ENCODE measurements at regions not wholly inside any gene's neighbourhood (a gene's known extent, or its start where the extent isn't known, plus 50 kb on each side); places are given as distances from the start of the nearest gene placed in this dataset.

DNA sequence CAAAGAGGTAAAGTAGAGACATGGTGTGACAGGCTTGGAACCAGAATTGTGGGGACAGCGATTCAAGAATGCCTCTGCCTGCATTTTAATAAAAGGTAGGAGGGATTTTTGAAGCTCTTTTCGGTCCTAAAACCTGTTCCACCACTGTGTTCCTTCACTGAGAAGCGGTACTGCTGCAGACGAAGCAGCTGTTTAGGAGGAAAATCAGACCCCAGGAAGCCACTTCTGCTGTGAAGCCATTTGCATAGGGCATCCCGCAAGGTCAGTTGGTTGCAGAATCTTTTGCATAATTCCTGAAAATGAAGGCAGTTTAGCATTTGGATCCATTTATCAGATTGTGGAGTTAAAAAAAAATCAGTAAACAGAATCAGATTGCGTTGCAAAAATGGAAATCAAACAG, 183.3 kb upstream of the PRKCQ start:
- H3K4me1 ChIP-seq (ENCODE audit: control insufficient read depth in 3 of 3, insufficient read depth in 3 of 3, low read length in 3 of 3): peaks cover 3 to 6% (median 3%) of the 10 kb centered on the region in 3 donors
- H3K9me3 ChIP-seq (ENCODE audit: control insufficient read depth in 3 of 3, low read length in 3 of 3): no peaks in the 10 kb centered on the region
- H3K27ac ChIP-seq (ENCODE audit: low read depth, low read length): no peak overlapping the region
- no peak overlapping the region for H3K9ac ChIP-seq (ENCODE audit: low read depth in 1 of 3, low read length in 3 of 3)
- H3K4me3 ChIP-seq (ENCODE audit: low read length in 3 of 3): no peak overlapping the region
- H3K27me3 ChIP-seq (ENCODE audit: control insufficient read depth in 3 of 3, insufficient read depth in 3 of 3, low read length in 3 of 3): peaks cover 0 to 3% (median 0%) of the 10 kb centered on the region in 3 donors
- peaks cover 0 to 3% (median 0%) of the 10 kb centered on the region in 3 donors for H3K36me3 ChIP-seq (ENCODE audit: control insufficient read depth in 3 of 3, insufficient read depth in 3 of 3, low read length in 3 of 3)

DNA sequence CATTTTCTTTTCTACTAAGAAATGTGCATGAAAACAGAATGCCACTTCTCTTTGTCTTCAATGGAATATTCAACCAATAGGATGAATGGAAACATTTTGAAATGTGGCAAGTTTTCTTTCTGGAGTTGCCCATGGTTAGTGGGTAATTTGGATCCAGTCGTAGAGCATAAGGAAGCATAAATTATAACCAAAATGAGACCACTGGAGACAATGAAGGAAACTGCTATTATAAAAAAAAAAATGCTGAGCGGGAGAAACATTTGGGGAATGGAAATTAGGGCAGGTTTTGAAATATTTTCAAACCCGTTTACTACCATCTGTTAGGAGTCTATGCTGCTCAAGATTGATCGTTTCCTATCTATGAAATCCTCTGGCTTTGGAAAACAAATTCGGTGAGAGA, 182.9 kb upstream of the PRKCQ start:
- Histone ChIP-seq H3K4me1 (ENCODE audit: control insufficient read depth in 3 of 3, insufficient read depth in 3 of 3, low read length in 3 of 3) (peaks cover 3 to 6% (median 3%) of the 10 kb centered on the region in 3 donors), H3K9ac (ENCODE audit: low read depth in 1 of 3, low read length in 3 of 3) (no peak overlapping the region), H3K27ac (ENCODE audit: low read depth, low read length) (no peak overlapping the region), H3K4me3 (ENCODE audit: low read length in 3 of 3) (no peak overlapping the region), H3K27me3 (ENCODE audit: control insufficient read depth in 3 of 3, insufficient read depth in 3 of 3, low read length in 3 of 3) (peaks cover 0 to 3% (median 0%) of the 10 kb centered on the region in 3 donors), H3K9me3 (ENCODE audit: control insufficient read depth in 3 of 3, low read length in 3 of 3) (no peaks in the 10 kb centered on the region), H3K36me3 (ENCODE audit: control insufficient read depth in 3 of 3, insufficient read depth in 3 of 3, low read length in 3 of 3) (peaks cover 0 to 3% (median 0%) of the 10 kb centered on the region in 3 donors)

DNA sequence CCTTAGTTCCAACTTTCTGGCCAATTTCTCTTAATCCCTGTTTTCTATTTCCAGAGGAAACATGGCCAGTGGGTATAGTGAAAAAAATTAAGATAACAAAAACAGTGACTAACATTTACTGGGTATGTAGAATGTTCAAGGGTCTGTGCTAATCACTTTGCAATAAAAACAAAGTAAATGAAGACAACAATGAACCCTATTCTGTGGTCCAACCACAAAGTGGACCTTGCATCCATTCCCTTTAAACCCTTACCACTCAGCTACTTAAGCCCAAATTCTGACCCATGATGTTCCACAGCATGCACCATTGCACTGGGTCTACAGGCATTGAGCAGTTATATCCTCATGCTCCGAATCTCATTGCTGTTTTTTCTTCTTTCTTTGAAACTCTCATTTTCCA, 179.9 kb upstream of the PRKCQ start:
- Histone ChIP-seq H3K27me3 (ENCODE audit: control insufficient read depth in 3 of 3, insufficient read depth in 3 of 3, low read length in 3 of 3) (peaks cover 0 to 3% (median 0%) of the 10 kb centered on the region in 3 donors), H3K9me3 (ENCODE audit: control insufficient read depth in 3 of 3, low read length in 3 of 3) (no peaks in the 10 kb centered on the region), H3K9ac (ENCODE audit: low read depth in 1 of 3, low read length in 3 of 3) (no peak overlapping the region), H3K27ac (ENCODE audit: low read depth, low read length) (no peak overlapping the region), H3K4me3 (ENCODE audit: low read length in 3 of 3) (no peak overlapping the region), H3K36me3 (ENCODE audit: control insufficient read depth in 3 of 3, insufficient read depth in 3 of 3, low read length in 3 of 3) (peaks cover 0 to 3% (median 0%) of the 10 kb centered on the region in 3 donors), H3K4me1 (ENCODE audit: control insufficient read depth in 3 of 3, insufficient read depth in 3 of 3, low read length in 3 of 3) (peaks cover 0 to under 1% (median 0%) of the 10 kb centered on the region in 3 donors)

DNA sequence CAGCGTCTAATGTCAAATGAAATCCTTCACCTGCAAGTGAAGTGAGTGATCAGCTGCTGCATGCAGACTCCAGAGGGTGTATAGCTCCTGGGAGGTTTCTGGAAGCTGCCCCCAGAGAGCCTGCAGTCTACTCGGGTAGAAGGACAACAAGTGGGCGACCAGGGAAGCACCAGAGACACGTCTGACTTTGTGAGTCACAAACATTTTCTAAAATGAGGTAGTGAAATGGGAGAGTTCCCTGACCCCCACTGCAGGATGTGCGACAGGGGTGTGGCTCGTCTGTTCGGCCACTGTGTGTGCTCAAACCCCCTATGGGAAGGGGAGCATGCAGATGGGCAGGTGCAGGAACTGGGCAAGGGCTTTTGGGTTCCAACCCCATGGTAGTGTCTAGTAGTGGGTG, 177.1 kb upstream of the PRKCQ start:
- Histone ChIP-seq H3K36me3 (ENCODE audit: control insufficient read depth in 3 of 3, insufficient read depth in 3 of 3, low read length in 3 of 3) (peaks cover 0 to 3% (median 0%) of the 10 kb centered on the region in 3 donors), H3K4me3 (ENCODE audit: low read length in 3 of 3) (no peak overlapping the region), H3K9ac (ENCODE audit: low read depth in 1 of 3, low read length in 3 of 3) (no peak overlapping the region), H3K27me3 (ENCODE audit: control insufficient read depth in 3 of 3, insufficient read depth in 3 of 3, low read length in 3 of 3) (no peaks in the 10 kb centered on the region), H3K4me1 (ENCODE audit: control insufficient read depth in 3 of 3, insufficient read depth in 3 of 3, low read length in 3 of 3) (peaks cover 8 to 16% (median 16%) of the 10 kb centered on the region in 3 donors), H3K27ac (ENCODE audit: low read depth, low read length) (no peak overlapping the region), H3K9me3 (ENCODE audit: control insufficient read depth in 3 of 3, low read length in 3 of 3) (no peaks in the 10 kb centered on the region)

DNA sequence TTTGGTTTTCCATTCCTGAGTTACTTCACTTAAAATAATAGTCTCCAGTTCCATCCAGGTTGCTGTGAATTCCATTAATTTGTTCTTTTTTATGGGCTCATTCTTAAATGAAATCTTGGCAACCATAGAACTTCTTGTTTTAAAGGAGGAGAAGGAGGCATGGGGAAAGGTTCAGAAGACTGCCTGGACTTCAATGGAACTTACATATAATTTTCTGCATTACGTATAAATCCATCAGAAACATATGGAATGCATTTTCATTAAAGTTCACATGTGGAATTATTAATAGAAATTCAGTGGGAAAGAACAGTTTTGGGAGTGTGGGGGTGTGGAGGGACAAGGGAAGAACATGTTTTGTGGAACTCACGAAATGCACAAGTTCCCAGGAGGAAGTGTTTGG, 176.6 kb upstream of the PRKCQ start:
- no peaks in the 10 kb centered on the region for H3K9me3 ChIP-seq (ENCODE audit: control insufficient read depth in 3 of 3, low read length in 3 of 3)
- peaks cover 0 to 3% (median 0%) of the 10 kb centered on the region in 3 donors for H3K36me3 ChIP-seq (ENCODE audit: control insufficient read depth in 3 of 3, insufficient read depth in 3 of 3, low read length in 3 of 3)
- H3K9ac ChIP-seq (ENCODE audit: low read depth in 1 of 3, low read length in 3 of 3): no peak overlapping the region
- H3K4me3 ChIP-seq (ENCODE audit: low read length in 3 of 3): no peak overlapping the region
- no peak overlapping the region for H3K27ac ChIP-seq (ENCODE audit: low read depth, low read length)
- H3K27me3 ChIP-seq (ENCODE audit: control insufficient read depth in 3 of 3, insufficient read depth in 3 of 3, low read length in 3 of 3): no peaks in the 10 kb centered on the region
- peaks cover 8 to 16% (median 16%) of the 10 kb centered on the region in 3 donors for H3K4me1 ChIP-seq (ENCODE audit: control insufficient read depth in 3 of 3, insufficient read depth in 3 of 3, low read length in 3 of 3)

DNA sequence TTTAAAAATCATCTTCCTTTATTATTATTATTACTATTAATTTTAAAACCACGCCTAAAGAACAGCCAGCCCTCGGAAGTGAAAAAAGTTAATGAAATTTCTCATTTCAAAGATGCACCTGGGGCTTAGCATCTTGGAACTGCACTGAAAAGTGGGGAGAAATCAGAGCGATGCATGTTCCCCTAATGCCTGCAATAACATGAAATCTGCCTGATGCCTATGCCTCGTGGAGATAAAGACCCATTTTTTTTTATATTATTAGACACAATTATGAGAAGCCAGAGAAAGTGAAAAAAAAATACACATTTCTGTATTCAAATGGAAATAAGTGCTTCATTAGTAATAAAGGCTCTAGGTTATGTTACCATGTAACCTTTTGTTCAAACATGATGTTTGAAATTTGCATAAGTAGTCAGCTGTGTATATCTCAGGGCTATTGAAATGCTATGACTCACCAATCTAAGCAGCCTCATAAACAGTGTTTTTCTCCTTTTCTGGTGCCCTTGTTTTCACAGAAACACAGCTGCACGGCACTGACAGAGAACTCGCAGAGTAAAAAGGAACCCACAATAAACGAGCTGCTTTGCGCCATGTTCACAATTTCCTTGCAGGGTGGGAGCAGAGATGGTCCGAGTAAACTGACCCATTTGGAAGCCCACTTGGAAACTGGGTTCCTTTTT, 175.8 kb upstream of the PRKCQ start:
- Histone ChIP-seq H3K9me3 (ENCODE audit: control insufficient read depth in 3 of 3, low read length in 3 of 3) (no peaks in the 10 kb centered on the region), H3K36me3 (ENCODE audit: control insufficient read depth in 3 of 3, insufficient read depth in 3 of 3, low read length in 3 of 3) (peaks cover 0 to 1% (median 0%) of the 10 kb centered on the region in 3 donors), H3K4me1 (ENCODE audit: control insufficient read depth in 3 of 3, insufficient read depth in 3 of 3, low read length in 3 of 3) (peaks cover 8 to 16% (median 16%) of the 10 kb centered on the region in 3 donors), H3K27ac (ENCODE audit: low read depth, low read length) (no peak overlapping the region), H3K4me3 (ENCODE audit: low read length in 3 of 3) (no peak overlapping the region), H3K9ac (ENCODE audit: low read depth in 1 of 3, low read length in 3 of 3) (no peak overlapping the region), H3K27me3 (ENCODE audit: control insufficient read depth in 3 of 3, insufficient read depth in 3 of 3, low read length in 3 of 3) (no peaks in the 10 kb centered on the region)

DNA sequence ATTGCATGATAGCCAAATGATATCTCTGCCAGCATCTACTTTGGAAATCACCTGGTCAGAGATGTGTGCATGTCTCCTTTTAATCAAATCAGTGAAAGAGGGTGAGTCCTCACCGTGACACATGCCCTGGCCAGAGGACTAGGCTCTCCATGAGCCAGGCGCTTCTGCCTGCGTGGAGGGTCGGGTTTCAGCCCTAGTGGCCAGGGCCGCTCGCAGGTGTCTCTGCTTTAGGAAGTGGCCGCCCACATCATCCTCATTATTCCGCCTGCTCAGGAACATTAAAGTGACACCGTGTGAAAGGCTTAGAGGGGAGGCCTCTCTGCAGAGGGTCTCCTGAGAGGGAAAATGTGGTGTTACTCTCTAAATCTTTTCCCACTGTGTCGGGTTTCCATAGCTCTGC, 173.6 kb upstream of the PRKCQ start:
- Histone ChIP-seq H3K36me3 (ENCODE audit: control insufficient read depth in 3 of 3, insufficient read depth in 3 of 3, low read length in 3 of 3) (no peaks in the 10 kb centered on the region), H3K9me3 (ENCODE audit: control insufficient read depth in 3 of 3, low read length in 3 of 3) (no peaks in the 10 kb centered on the region), H3K27ac (ENCODE audit: low read depth, low read length) (no peak overlapping the region), H3K9ac (ENCODE audit: low read depth in 1 of 3, low read length in 3 of 3) (peak overlapping the region in 1 of 3 donors; percentile 18), H3K4me3 (ENCODE audit: low read length in 3 of 3) (no peak overlapping the region), H3K4me1 (ENCODE audit: control insufficient read depth in 3 of 3, insufficient read depth in 3 of 3, low read length in 3 of 3) (peaks cover 14 to 30% (median 28%) of the 10 kb centered on the region in 3 donors), H3K27me3 (ENCODE audit: control insufficient read depth in 3 of 3, insufficient read depth in 3 of 3, low read length in 3 of 3) (no peaks in the 10 kb centered on the region)

DNA sequence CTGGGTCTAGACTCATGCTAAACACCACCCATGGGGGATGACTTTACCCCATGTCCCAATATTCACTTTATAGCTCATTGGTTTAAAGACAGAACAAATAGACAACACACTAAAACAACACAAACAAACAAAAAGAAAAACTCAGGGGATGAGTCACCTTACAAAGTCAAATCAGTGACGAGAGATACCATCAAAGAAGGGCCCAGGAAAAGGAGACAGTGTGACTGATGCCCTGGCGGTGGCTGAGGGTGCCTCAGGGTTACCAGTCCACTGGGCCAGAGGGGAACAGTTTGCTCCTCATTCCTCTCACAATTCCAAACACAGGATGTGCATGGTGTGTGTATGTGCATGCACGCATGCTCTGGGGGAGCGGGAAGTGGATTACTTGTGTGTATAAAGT, 171.3 kb upstream of the PRKCQ start:
- H3K4me1 ChIP-seq (ENCODE audit: control insufficient read depth in 3 of 3, insufficient read depth in 3 of 3, low read length in 3 of 3): peaks cover 16 to 32% (median 29%) of the 10 kb centered on the region in 3 donors
- H3K9me3 ChIP-seq (ENCODE audit: control insufficient read depth in 3 of 3, low read length in 3 of 3): no peaks in the 10 kb centered on the region
- H3K36me3 ChIP-seq (ENCODE audit: control insufficient read depth in 3 of 3, insufficient read depth in 3 of 3, low read length in 3 of 3): no peaks in the 10 kb centered on the region
- H3K27me3 ChIP-seq (ENCODE audit: control insufficient read depth in 3 of 3, insufficient read depth in 3 of 3, low read length in 3 of 3): no peaks in the 10 kb centered on the region
- H3K27ac ChIP-seq (ENCODE audit: low read depth, low read length): no peak overlapping the region
- H3K9ac ChIP-seq (ENCODE audit: low read depth in 1 of 3, low read length in 3 of 3): no peak overlapping the region
- no peak overlapping the region for H3K4me3 ChIP-seq (ENCODE audit: low read length in 3 of 3)

DNA sequence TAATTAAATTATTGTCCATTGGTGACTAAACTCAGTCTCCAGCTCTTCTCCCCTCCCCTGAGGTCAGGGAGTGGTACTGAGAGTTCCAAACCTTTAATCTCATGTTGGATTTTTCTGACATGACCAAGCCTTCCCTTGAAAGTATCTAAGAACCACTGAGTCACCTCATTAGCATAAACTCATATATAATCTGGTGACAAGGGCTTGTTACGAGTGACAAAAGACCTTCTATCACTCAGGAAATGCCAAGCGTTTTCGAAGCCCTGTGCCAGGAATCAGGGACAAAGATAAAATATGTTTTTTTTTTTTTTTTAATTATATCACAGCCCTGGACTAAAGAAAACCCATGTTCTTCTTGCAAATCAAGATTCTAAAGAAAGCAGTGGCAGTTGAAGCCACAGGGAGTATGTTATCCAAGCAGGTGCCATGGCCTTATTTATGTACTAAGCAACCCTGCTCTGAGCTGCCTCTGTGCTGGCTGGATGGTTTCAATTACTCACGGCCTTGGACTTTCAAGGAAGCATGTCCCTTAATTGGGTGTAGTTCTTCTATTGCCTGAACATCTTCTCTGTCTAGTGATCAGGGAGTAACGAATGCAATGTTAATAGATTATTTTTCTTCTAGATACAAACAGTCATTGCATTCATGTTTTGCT, 169.0 kb upstream of the PRKCQ start:
- Histone ChIP-seq H3K4me1 (ENCODE audit: control insufficient read depth in 3 of 3, insufficient read depth in 3 of 3, low read length in 3 of 3) (peaks cover 13 to 27% (median 25%) of the 10 kb centered on the region in 3 donors), H3K27ac (ENCODE audit: low read depth, low read length) (peak overlapping the region; percentile 12), H3K9ac (ENCODE audit: low read depth in 1 of 3, low read length in 3 of 3) (no peak overlapping the region), H3K27me3 (ENCODE audit: control insufficient read depth in 3 of 3, insufficient read depth in 3 of 3, low read length in 3 of 3) (no peaks in the 10 kb centered on the region), H3K4me3 (ENCODE audit: low read length in 3 of 3) (no peak overlapping the region), H3K9me3 (ENCODE audit: control insufficient read depth in 3 of 3, low read length in 3 of 3) (no peaks in the 10 kb centered on the region), H3K36me3 (ENCODE audit: control insufficient read depth in 3 of 3, insufficient read depth in 3 of 3, low read length in 3 of 3) (no peaks in the 10 kb centered on the region)

DNA sequence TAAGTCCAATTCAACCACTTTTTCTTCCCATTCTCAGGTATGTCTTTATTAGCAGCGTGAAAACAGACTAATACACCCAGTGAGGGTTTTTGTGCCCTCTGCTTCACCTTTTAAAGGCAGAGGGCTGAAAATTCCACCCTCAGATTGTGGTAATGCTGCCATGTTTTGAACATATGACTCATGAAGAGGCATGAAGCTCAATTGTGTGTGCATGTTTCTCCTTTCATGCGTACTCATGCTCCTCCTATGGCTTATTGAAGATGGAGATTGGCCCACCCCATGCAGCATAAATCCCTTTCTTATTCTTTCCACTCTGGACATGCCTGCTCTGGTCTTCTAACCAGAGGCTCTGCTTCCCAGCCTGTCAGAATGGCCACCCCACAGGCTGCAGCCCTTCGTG, 168.0 kb upstream of the PRKCQ start:
- H3K4me3 ChIP-seq (ENCODE audit: low read length in 3 of 3): no peak overlapping the region
- H3K27ac ChIP-seq (ENCODE audit: low read depth, low read length): no peak overlapping the region
- H3K9ac ChIP-seq (ENCODE audit: low read depth in 1 of 3, low read length in 3 of 3): no peak overlapping the region
- H3K4me1 ChIP-seq (ENCODE audit: control insufficient read depth in 3 of 3, insufficient read depth in 3 of 3, low read length in 3 of 3): peaks cover 8 to 18% (median 18%) of the 10 kb centered on the region in 3 donors
- H3K36me3 ChIP-seq (ENCODE audit: control insufficient read depth in 3 of 3, insufficient read depth in 3 of 3, low read length in 3 of 3): no peaks in the 10 kb centered on the region
- H3K9me3 ChIP-seq (ENCODE audit: control insufficient read depth in 3 of 3, low read length in 3 of 3): no peaks in the 10 kb centered on the region
- no peaks in the 10 kb centered on the region for H3K27me3 ChIP-seq (ENCODE audit: control insufficient read depth in 3 of 3, insufficient read depth in 3 of 3, low read length in 3 of 3)
